ENCODE measurements at regions not wholly inside any gene's neighbourhood (a gene's known extent, or its start where the extent isn't known, plus 50 kb on each side); places are given as distances from the start of the nearest gene placed in this dataset.

DNA sequence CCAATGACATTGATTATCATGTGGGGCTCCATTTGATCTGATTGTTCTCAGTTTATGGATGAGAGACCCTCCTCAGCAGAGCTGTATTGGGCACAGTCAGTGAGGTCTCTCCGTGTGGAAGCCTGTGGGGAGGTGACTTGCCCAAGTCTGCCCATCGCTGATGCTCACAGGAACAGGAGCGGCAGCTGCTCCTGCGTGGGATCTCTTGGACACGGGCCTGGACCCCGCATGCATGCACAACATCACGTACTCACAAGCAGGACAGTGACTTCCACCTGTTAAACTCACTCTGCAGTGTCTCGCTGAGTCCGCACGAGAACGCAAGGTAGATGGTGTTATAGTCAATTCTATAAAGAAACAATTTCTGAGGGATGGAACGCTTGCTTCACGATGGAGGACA lies 55.0 kb downstream of the KCNF1 start:
- TF ChIP-seq, protein P1, sequence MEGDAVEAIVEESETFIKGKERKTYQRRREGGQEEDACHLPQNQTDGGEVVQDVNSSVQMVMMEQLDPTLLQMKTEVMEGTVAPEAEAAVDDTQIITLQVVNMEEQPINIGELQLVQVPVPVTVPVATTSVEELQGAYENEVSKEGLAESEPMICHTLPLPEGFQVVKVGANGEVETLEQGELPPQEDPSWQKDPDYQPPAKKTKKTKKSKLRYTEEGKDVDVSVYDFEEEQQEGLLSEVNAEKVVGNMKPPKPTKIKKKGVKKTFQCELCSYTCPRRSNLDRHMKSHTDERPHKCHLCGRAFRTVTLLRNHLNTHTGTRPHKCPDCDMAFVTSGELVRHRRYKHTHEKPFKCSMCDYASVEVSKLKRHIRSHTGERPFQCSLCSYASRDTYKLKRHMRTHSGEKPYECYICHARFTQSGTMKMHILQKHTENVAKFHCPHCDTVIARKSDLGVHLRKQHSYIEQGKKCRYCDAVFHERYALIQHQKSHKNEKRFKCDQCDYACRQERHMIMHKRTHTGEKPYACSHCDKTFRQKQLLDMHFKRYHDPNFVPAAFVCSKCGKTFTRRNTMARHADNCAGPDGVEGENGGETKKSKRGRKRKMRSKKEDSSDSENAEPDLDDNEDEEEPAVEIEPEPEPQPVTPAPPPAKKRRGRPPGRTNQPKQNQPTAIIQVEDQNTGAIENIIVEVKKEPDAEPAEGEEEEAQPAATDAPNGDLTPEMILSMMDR (conservative IDR thresholded peaks at IDR 0.05) = no peak
- TF ChIP-seq EZH2 (IDR thresholded peaks at IDR 0.05; ENCODE audit: low read depth) = no peak
